ENCODE measurements at regions not wholly inside any gene's neighbourhood (a gene's known extent, or its start where the extent isn't known, plus 50 kb on each side); places are given as distances from the start of the nearest gene placed in this dataset.
"Not testable (repeated sequence)": the region's sequence is repeated elsewhere in the genome, so short reads cannot be mapped to it uniquely, and the experiment has no call there.

- ATAC-seq (ENCODE audit: low FRiP score in 2 of 2) (no peak), DNase-seq (no peak)
- Histone ChIP-seq H3K4me1 (no peaks in the 10 kb centered on the region), H3K9me3 (no peaks in the 10 kb centered on the region), H3K36me3 (peaks cover 0 to 20% (median 0%) of the 10 kb centered on the region in 4 donors), H3K27me3 (no peaks in the 10 kb centered on the region), H3K4me3 (no peak overlapping the region), H3K27ac (no peak overlapping the region)
- TF ChIP-seq EP300 (IDR thresholded peaks at IDR 0.05) (no peak), POLR2AphosphoS5 (IDR thresholded peaks at IDR 0.05) (no peak), POLR2A (IDR thresholded peaks at IDR 0.05) (no peak)
- TF ChIP-seq, protein P1, sequence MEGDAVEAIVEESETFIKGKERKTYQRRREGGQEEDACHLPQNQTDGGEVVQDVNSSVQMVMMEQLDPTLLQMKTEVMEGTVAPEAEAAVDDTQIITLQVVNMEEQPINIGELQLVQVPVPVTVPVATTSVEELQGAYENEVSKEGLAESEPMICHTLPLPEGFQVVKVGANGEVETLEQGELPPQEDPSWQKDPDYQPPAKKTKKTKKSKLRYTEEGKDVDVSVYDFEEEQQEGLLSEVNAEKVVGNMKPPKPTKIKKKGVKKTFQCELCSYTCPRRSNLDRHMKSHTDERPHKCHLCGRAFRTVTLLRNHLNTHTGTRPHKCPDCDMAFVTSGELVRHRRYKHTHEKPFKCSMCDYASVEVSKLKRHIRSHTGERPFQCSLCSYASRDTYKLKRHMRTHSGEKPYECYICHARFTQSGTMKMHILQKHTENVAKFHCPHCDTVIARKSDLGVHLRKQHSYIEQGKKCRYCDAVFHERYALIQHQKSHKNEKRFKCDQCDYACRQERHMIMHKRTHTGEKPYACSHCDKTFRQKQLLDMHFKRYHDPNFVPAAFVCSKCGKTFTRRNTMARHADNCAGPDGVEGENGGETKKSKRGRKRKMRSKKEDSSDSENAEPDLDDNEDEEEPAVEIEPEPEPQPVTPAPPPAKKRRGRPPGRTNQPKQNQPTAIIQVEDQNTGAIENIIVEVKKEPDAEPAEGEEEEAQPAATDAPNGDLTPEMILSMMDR (IDR thresholded peaks at IDR 0.05), result no peak
- 95 to 100% methylated on average over 1 of the region's 1 CpG for WGBS, 2 donors
Measured at GRCh38 chr7:35878351-35878750, 77.5 kb downstream of the SEPTIN7 start.

DNA sequence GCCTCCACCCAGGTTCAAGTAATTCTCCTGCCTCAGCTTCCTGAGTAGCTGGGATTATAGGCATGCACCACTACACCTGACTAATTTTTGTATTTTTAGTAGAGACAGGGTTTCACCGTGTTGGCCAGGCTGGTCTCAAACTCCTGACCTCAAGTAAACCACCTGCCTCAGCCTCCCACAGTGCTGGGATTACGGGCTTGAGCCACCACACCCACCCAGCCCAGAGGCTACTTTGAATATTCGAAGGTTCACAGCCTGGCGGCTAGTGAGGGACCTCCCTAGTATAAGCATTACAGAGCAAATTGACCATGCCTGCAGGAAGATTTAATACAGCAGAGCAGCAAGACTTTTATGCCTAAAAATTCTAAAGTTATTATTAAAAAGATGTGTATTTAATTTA, 86.6 kb downstream of the SEPTIN7 start:
- not testable (repeated sequence) for H3K27me3 ChIP-seq; ATAC-seq (ENCODE audit: low FRiP score in 2 of 2); DNase-seq; H3K4me1 ChIP-seq; H3K4me3 ChIP-seq; H3K9me3 ChIP-seq; H3K27ac ChIP-seq
- 89% methylated on average over 3 to 4 of the region's 4 CpGs for WGBS, 2 donors
- peaks cover 0 to 62% (median 9%) of the 10 kb centered on the region in 4 donors for H3K36me3 ChIP-seq

DNA sequence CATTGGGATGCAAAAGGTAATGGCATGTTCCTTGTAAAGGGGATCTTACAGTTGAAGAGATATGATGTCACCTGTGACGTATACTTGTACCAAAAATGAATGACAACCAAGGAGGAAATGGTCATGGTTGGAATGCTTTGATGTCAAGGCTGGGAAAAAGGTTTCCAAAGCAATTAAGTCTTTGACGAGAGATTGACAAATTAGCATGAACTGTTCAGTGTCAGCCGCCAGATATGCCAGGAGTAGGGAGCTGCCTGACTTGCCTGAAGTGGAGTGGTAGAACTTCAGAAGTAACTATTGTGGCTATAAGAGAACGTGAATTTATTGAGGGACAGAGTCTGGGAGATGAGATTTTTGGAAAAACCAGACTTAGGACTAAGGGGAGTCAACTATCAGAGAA, 88.1 kb downstream of the SEPTIN7 start:
- no peaks in the 10 kb centered on the region for H3K4me1 ChIP-seq
- peaks cover 0 to 46% (median 9%) of the 10 kb centered on the region in 4 donors for H3K36me3 ChIP-seq
- no peaks in the 10 kb centered on the region for H3K9me3 ChIP-seq
- H3K27ac ChIP-seq, result no peak overlapping the region
- DNase-seq (no peak), ATAC-seq (ENCODE audit: low FRiP score in 2 of 2) (no peak)
- H3K27me3 ChIP-seq, result no peaks in the 10 kb centered on the region
- TF ChIP-seq POLR2A (IDR thresholded peaks at IDR 0.05), result no peak
- no peak for TF ChIP-seq POLR2AphosphoS5 (IDR thresholded peaks at IDR 0.05)
- TF ChIP-seq, protein P1 (IDR thresholded peaks at IDR 0.05), result no peak
- no peak for TF ChIP-seq EP300 (IDR thresholded peaks at IDR 0.05)
- H3K4me3 ChIP-seq, result no peak overlapping the region
- WGBS, 2 donors, result 96 to 97% methylated on average over 4 of the region's 4 CpGs

DNA sequence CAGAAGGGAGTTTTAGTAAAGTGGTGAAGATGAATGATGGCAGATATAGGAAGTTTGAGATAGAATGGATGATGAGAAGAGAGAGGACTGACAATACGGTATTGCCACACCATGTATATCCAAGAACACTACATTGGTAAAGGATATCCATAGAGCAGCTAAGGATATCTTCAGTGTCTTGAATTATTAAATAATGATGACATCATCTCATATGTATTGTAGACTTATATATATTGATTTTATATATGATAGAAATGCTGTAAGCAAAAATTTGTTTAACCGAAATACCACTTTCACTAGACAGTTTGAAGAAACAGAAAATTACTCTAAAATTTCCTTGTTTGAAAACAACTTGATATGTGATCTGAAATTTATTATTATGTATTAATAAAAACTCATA, 89.0 kb downstream of the SEPTIN7 start:
- no peak overlapping the region for H3K4me3 ChIP-seq
- no peaks in the 10 kb centered on the region for H3K27me3 ChIP-seq
- TF ChIP-seq POLR2AphosphoS5 (IDR thresholded peaks at IDR 0.05) (no peak), EP300 (IDR thresholded peaks at IDR 0.05) (no peak), POLR2A (IDR thresholded peaks at IDR 0.05) (no peak)
- TF ChIP-seq, protein P1 (IDR thresholded peaks at IDR 0.05), result no peak

GRCh38 chr7:35891004-35891830, 90.4 kb downstream of the SEPTIN7 start:
- Histone ChIP-seq H3K4me3 (no peak overlapping the region), H3K9me3 (no peaks in the 10 kb centered on the region), H3K36me3 (peaks cover 0 to 26% (median 7%) of the 10 kb centered on the region in 4 donors), H3K4me1 (no peaks in the 10 kb centered on the region), H3K27me3 (no peaks in the 10 kb centered on the region), H3K27ac (no peak overlapping the region)
- TF ChIP-seq POLR2AphosphoS5 (IDR thresholded peaks at IDR 0.05) (no peak), POLR2A (IDR thresholded peaks at IDR 0.05) (no peak), EP300 (IDR thresholded peaks at IDR 0.05) (no peak)
- TF ChIP-seq, protein P1 (IDR thresholded peaks at IDR 0.05), result no peak
- ATAC-seq (ENCODE audit: low FRiP score in 2 of 2) (no peak), DNase-seq (no peak)
- 87 to 93% methylated on average over 3 of the region's 3 CpGs for WGBS, 2 donors

More for the DNA sequence above, 89.0 kb downstream of the SEPTIN7 start:
- Histone ChIP-seq H3K27ac (no peak overlapping the region), H3K9me3 (no peaks in the 10 kb centered on the region), H3K4me1 (no peaks in the 10 kb centered on the region), H3K36me3 (peaks cover 0 to 38% (median 7%) of the 10 kb centered on the region in 4 donors)
- ATAC-seq (ENCODE audit: low FRiP score in 2 of 2) (no peak), DNase-seq (no peak)
- WGBS, 2 donors, result 98 to 99% methylated on average over 2 of the region's 2 CpGs

All from upper lobe of left lung (tissue), 6 donors.